ENCODE measurements at regions not wholly inside any gene's neighbourhood (a gene's known extent, or its start where the extent isn't known, plus 50 kb on each side); places are given as distances from the start of the nearest gene placed in this dataset.
"Not testable (repeated sequence)": the region's sequence is repeated elsewhere in the genome, so short reads cannot be mapped to it uniquely, and the experiment has no call there.

GRCh38 chr3:64438066-64438465 lies 212.8 kb upstream of the PRICKLE2 start:
- TF ChIP-seq CTCF (IDR thresholded peaks at IDR 0.05; ENCODE audit: low read depth, low read length), result no peak
- no peak for DNase-seq (ENCODE audit: extremely low read depth, low read depth)

GRCh38 chr3:64437131-64437530 lies 211.9 kb upstream of the PRICKLE2 start:
- DNase-seq (ENCODE audit: extremely low read depth, low read depth), result no peak

GRCh38 chr3:64435023-64435422 lies 209.8 kb upstream of the PRICKLE2 start:
- not testable (repeated sequence) for DNase-seq (ENCODE audit: extremely low read depth, low read depth)

More at GRCh38 chr3:64437131-64437530, 211.9 kb upstream of the PRICKLE2 start:
- no peak for TF ChIP-seq CTCF (IDR thresholded peaks at IDR 0.05; ENCODE audit: low read depth, low read length)

GRCh38 chr3:64432870-64433269 lies 207.6 kb upstream of the PRICKLE2 start:
- no peak for TF ChIP-seq CTCF (IDR thresholded peaks at IDR 0.05; ENCODE audit: low read depth, low read length)
- DNase-seq (ENCODE audit: extremely low read depth, low read depth), result no peak

- TF ChIP-seq CTCF (IDR thresholded peaks at IDR 0.05; ENCODE audit: low read depth, low read length), result no peak
- DNase-seq (ENCODE audit: extremely low read depth, low read depth), result no peak
Observed at GRCh38 chr3:64431526-64432091, 206.3 kb upstream of the PRICKLE2 start.

DNA sequence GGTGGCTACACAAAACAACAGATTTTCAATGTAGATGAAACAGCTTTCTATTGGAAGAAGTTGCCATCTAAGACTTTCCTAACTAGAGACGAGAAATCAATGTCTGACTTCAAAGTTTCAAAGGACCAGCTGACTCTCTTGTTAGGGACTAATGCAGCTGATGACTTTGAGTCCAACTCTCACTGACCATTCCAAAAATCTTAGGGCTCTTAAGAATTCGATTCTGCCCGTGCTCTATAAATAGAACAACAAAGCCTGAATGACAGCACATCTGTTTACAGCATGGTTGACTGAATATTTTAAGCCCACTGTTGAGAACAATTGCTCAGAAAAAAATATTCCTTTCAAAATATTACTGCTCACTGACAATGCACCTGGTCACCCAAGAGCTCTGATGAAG lies 202.4 kb upstream of the PRICKLE2 start:
- TF ChIP-seq CTCF (IDR thresholded peaks at IDR 0.05; ENCODE audit: low read depth, low read length), result no peak
- no peak for DNase-seq (ENCODE audit: extremely low read depth, low read depth)

GRCh38 chr3:64426551-64426950 lies 201.3 kb upstream of the PRICKLE2 start:
- no peak for DNase-seq (ENCODE audit: extremely low read depth, low read depth)
- no peak for TF ChIP-seq CTCF (IDR thresholded peaks at IDR 0.05; ENCODE audit: low read depth, low read length)

DNA sequence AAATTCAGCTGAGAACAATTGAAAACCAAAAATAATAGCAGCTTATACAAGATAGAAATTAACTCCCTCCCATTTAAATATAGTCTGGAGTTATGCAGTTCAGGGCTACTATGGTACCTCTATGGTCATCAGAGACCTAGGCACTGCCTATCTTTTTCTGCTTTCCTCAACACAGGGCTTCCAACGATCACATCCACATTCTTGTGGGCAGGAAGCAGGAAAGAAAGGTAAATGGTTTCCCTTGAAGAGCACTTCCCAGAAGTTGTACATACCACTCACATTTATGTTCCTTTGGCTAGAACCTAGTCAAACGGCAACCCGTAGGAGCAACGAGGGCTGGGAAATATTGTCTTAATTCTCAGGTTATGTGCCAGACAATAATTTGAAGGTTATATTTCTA lies 197.7 kb upstream of the PRICKLE2 start:
- no peak for DNase-seq (ENCODE audit: extremely low read depth, low read depth)
- no peak for TF ChIP-seq CTCF (IDR thresholded peaks at IDR 0.05; ENCODE audit: low read depth, low read length)
